ENCODE measurements at regions not wholly inside any gene's neighbourhood (a gene's known extent, or its start where the extent isn't known, plus 50 kb on each side); places are given as distances from the start of the nearest gene placed in this dataset.

DNA sequence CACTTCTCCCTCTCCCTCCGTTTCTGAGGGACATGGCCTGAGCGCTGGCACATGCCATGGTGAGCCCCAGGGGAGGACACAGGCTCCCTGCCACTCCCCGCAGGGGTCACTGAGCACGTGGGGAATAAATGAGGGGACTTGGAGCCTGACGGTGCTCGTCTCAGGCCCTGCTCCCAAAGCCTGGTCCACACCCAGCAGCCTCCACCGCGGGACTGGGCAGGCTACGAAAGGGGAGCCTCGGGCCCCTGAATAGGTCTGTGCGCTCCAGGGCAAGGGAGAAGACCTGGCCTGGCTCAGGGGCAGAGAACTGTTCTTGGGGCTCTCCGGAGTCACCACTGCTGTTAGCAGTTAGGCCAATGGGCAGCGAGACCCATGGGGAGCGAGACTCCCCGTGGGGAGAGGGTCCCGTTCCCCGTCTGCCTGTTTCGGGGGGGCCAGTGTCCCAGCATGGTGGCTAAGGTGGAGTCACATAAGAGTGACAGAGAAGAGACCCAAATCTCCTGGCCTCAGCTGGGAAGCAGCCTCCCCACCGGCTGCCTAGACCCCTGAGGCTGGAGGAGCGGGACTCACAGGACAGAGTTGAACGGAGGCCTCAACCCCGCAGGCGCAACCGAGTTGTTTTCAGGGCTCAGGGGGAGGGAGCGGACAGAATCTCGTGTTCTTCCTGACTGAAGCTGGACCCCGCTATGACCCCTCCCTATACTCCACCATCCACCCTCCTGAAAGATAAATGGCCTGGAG lies 329.8 kb upstream of the SFSWAP start:
- TF ChIP-seq, protein P1, sequence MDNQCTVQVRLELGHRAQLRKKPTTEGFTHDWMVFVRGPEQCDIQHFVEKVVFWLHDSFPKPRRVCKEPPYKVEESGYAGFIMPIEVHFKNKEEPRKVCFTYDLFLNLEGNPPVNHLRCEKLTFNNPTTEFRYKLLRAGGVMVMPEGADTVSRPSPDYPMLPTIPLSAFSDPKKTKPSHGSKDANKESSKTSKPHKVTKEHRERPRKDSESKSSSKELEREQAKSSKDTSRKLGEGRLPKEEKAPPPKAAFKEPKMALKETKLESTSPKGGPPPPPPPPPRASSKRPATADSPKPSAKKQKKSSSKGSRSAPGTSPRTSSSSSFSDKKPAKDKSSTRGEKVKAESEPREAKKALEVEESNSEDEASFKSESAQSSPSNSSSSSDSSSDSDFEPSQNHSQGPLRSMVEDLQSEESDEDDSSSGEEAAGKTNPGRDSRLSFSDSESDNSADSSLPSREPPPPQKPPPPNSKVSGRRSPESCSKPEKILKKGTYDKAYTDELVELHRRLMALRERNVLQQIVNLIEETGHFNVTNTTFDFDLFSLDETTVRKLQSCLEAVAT (IDR thresholded peaks at IDR 0.05), result no peak
- no peak for TF ChIP-seq DPF2 (IDR thresholded peaks at IDR 0.05)
- TF ChIP-seq, protein P2, sequence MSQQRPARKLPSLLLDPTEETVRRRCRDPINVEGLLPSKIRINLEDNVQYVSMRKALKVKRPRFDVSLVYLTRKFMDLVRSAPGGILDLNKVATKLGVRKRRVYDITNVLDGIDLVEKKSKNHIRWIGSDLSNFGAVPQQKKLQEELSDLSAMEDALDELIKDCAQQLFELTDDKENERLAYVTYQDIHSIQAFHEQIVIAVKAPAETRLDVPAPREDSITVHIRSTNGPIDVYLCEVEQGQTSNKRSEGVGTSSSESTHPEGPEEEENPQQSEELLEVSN (IDR thresholded peaks at IDR 0.05; ENCODE audit: borderline replicate concordance in 1 of 2, extremely low read depth in 1 of 2, insufficient read depth in 1 of 2, insufficient read length in 1 of 2, low read depth in 1 of 2, low read length in 1 of 2, poor library complexity in 1 of 2, severe bottlenecking in 1 of 2), result no peak
- POLR2A ChIA-PET, result no interaction called here

More for the DNA sequence above, 329.8 kb upstream of the SFSWAP start:
- no peaks in the 10 kb centered on the region for H3K79me2 ChIP-seq (ENCODE audit: control insufficient read depth, insufficient read depth, low read length)
- peak; percentile 26; the same call in 2 of the 3 replicates for ATAC-seq
- H3K27ac ChIP-seq (ENCODE audit: extremely low read depth, low read depth, low read length), result no peak overlapping the region
- peaks cover 49 to 87% of the 10 kb centered on the region in 2 experiments for H3K27me3 ChIP-seq (ENCODE audit: control insufficient read depth in 2 of 2, insufficient read depth in 2 of 2, low read length in 2 of 2)
- no peaks in the 10 kb centered on the region; the same call in 1 of the 2 replicates for H4K20me1 ChIP-seq (replicated peaks; ENCODE audit: control insufficient read depth, insufficient read depth, low read length)
- intact Hi-C loops (cut with micrococcal nuclease), result no loop called here
- no peaks in the 10 kb centered on the region for H3K36me3 ChIP-seq (ENCODE audit: control insufficient read depth, insufficient read depth, low read length)
- no peaks in the 10 kb centered on the region for H3K9me3 ChIP-seq (replicated peaks; ENCODE audit: control insufficient read depth, insufficient read depth, low read depth, low read length)
- no peak overlapping the region for H3K9ac ChIP-seq (ENCODE audit: insufficient read depth in 1 of 2, low read depth in 2 of 2, low read length in 2 of 2)
- H3K4me2 ChIP-seq (ENCODE audit: insufficient read depth, low read length), result no peak overlapping the region
- H3K4me3 ChIP-seq, result no peak overlapping the region
- H3K4me1 ChIP-seq (replicated peaks in 1 of 2; ENCODE audit: control insufficient read depth in 2 of 2, insufficient read depth in 2 of 2, low read length in 2 of 2), result peaks cover 0 to 37% of the 10 kb centered on the region in 2 experiments; a peak in 3 of 5 replicates
- no TSS peak for BruUV-seq (replicated peaks)
- 25% methylated on average over 20 of the region's 27 CpGs for WGBS (ENCODE audit: insufficient coverage, low coverage, missing lambda C conversion rate)
- DNase-seq (ENCODE audit: extremely low read depth in 1 of 4, low spot score in 3 of 4), result no peak
- CTCF ChIA-PET (ENCODE audit: low intra/inter-chr PET ratio), result no interaction called here
- H2AFZ ChIP-seq (ENCODE audit: low read depth, low read length), result no peak overlapping the region
- in situ Hi-C loops (cut with MboI), result no loop called here
- no peak for FAIRE-seq
- H3K9me1 ChIP-seq (ENCODE audit: control insufficient read depth, insufficient read depth, low read length), result no peaks in the 10 kb centered on the region
